Keratinocyte (primary cell): ENCODE measurements at regions not wholly inside any gene's neighbourhood (a gene's known extent, or its start where the extent isn't known, plus 50 kb on each side); places are given as distances from the start of the nearest gene placed in this dataset.

ENCODE experiments used
- DNase-seq: peaks from one replicate; pipeline ENCODE4 v3.0.0-alpha.2; 2011; ENCODE audit warnings: low read depth, missing footprints, low spot score
- FAIRE-seq: peaks from 2 replicates; lab custom pipeline; 2011; peaks lifted over from hg19 to GRCh38; lab: Jason Lieb, UNC
- H2AFZ ChIP-seq: 2 replicates; pipeline ENCODE4 v1.6.0; 2012; ENCODE audit warnings: low read length, control low read depth, inconsistent platforms; ENCODE audit not compliant: control insufficient read depth
- H3K27ac ChIP-seq: 2 replicates; pipeline ENCODE4 v1.5.1; 2011; ENCODE audit warnings: low read length; ENCODE audit not compliant: control insufficient read depth, insufficient read depth
- H3K27me3 ChIP-seq: 3 replicates; pipeline ENCODE4 v1.6.0; 2011; ENCODE audit warnings: low read length; ENCODE audit not compliant: control insufficient read depth, insufficient read depth; ENCODE audit errors: extremely low read depth
- H3K36me3 ChIP-seq, 2 experiments: 2 replicates in 1 of 2; 3 replicates in 1 of 2; pipeline ENCODE4 v1.5.1; 2011; ENCODE audit warnings: low read length in 2 of 2, mild to moderate bottlenecking in 1 of 2; ENCODE audit not compliant: control insufficient read depth in 2 of 2, insufficient read depth in 2 of 2; ENCODE audit errors: extremely low read depth in 1 of 2
- H3K4me1 ChIP-seq: 3 replicates; pipeline ENCODE4 v1.5.1; 2011; ENCODE audit warnings: low read length; ENCODE audit not compliant: control insufficient read depth, insufficient read depth; ENCODE audit errors: extremely low read depth
- H3K4me2 ChIP-seq: 3 replicates; pipeline ENCODE4 v1.6.0; 2011; ENCODE audit warnings: low read depth, low read length; ENCODE audit not compliant: control insufficient read depth, insufficient read depth; ENCODE audit errors: extremely low read depth
- H3K4me3 ChIP-seq, 3 experiments: fragments of 200-600 bp in 1 of 3; sonication (generic) in 1 of 3; 2 replicates in 2 of 3; 3 replicates in 1 of 3; pipeline ENCODE4 v1.5.1; 2011 to 2016; ENCODE audit warnings: low read length in 3 of 3, mild to moderate bottlenecking in 3 of 3, control low read depth in 2 of 3, inconsistent platforms in 1 of 3, low read depth in 1 of 3, mixed read lengths in 1 of 3, mixed run types in 1 of 3, moderate library complexity in 1 of 3; ENCODE audit not compliant: control insufficient read depth in 2 of 3, insufficient read depth in 2 of 3; ENCODE audit errors: extremely low read depth in 1 of 3
- H3K79me2 ChIP-seq: 2 replicates; pipeline ENCODE4 v1.6.0; 2012; ENCODE audit warnings: low read length; ENCODE audit not compliant: control insufficient read depth, insufficient read depth
- H3K9ac ChIP-seq: 3 replicates; pipeline ENCODE4 v1.6.0; 2011; ENCODE audit warnings: low read length; ENCODE audit not compliant: control insufficient read depth, insufficient read depth; ENCODE audit errors: extremely low read depth
- H3K9me1 ChIP-seq: 3 replicates; pipeline ENCODE4 v1.6.0; 2011; ENCODE audit warnings: low read length; ENCODE audit not compliant: control insufficient read depth, insufficient read depth; ENCODE audit errors: extremely low read depth
- H3K9me3 ChIP-seq: 2 replicates; pipeline ENCODE4 v1.5.1; 2012; ENCODE audit warnings: low read depth, low read length; ENCODE audit not compliant: control insufficient read depth
- H4K20me1 ChIP-seq: 3 replicates; pipeline ENCODE4 v1.6.0; 2011; ENCODE audit warnings: low read length; ENCODE audit not compliant: control insufficient read depth, insufficient read depth; ENCODE audit errors: extremely low read depth
- EZH2 ChIP-seq: IDR thresholded peaks from one replicate; pipeline ENCODE4 v1.6.1; 2012; ENCODE audit warnings: inconsistent platforms, mild to moderate bottlenecking, low read length, moderate library complexity
- dilution Hi-C: fragments of 300-500 bp; cut with MboI; formaldehyde crosslinking; loops from one replicate; pipeline ENCODE4 v1.7.0; 2020; ENCODE audit warnings: low sequenced_read_pairs; ENCODE audit not compliant: extremely low pct_ligation_motif_present
- TF ChIP-seq, protein P1 (sequence below), 3 experiments: IDR thresholded peaks in 1 of 3; conservative IDR thresholded peaks in 1 of 3; optimal IDR thresholded peaks in 1 of 3; 2 replicates in 2 of 3; 3 replicates in 1 of 3; pipeline versions ENCODE3 to v1.5.1; 2011; ENCODE audit warnings: low read length in 3 of 3, mild to moderate bottlenecking in 3 of 3, moderate library complexity in 2 of 3, control low read depth in 1 of 3, inconsistent platforms in 1 of 3; ENCODE audit not compliant: insufficient read depth in 2 of 3; ENCODE audit errors: extremely low read depth in 1 of 3

DNA sequence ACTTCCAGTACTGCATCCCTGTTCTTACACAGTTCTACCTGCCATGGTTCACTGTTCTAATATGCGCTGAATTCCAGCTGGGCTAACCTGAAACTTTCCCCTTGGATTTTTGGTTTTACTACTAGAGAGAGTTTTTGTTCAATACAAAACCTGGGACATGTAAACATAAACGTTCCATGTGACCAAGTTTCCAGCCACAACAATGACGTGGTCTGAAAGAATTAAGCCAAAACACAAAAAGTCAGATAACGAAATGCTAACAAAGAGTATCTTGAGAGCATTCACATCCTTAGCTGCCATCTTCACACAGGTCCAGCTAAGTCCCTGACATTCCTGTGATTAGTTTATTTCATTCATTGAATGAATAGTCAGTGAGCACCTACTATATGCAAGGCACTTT, 467.0 kb upstream of the PKDCC start:
- TF ChIP-seq, protein P1, sequence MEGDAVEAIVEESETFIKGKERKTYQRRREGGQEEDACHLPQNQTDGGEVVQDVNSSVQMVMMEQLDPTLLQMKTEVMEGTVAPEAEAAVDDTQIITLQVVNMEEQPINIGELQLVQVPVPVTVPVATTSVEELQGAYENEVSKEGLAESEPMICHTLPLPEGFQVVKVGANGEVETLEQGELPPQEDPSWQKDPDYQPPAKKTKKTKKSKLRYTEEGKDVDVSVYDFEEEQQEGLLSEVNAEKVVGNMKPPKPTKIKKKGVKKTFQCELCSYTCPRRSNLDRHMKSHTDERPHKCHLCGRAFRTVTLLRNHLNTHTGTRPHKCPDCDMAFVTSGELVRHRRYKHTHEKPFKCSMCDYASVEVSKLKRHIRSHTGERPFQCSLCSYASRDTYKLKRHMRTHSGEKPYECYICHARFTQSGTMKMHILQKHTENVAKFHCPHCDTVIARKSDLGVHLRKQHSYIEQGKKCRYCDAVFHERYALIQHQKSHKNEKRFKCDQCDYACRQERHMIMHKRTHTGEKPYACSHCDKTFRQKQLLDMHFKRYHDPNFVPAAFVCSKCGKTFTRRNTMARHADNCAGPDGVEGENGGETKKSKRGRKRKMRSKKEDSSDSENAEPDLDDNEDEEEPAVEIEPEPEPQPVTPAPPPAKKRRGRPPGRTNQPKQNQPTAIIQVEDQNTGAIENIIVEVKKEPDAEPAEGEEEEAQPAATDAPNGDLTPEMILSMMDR (optimal IDR thresholded peaks at IDR 0.05 in 1 of 3, IDR thresholded peaks at IDR 0.05 in 1 of 3, conservative IDR thresholded peaks at IDR 0.05 in 1 of 3; ENCODE audit: extremely low read depth in 1 of 3, insufficient read depth in 2 of 3, low read length in 3 of 3), result no peak
- TF ChIP-seq EZH2, result no peak

DNA sequence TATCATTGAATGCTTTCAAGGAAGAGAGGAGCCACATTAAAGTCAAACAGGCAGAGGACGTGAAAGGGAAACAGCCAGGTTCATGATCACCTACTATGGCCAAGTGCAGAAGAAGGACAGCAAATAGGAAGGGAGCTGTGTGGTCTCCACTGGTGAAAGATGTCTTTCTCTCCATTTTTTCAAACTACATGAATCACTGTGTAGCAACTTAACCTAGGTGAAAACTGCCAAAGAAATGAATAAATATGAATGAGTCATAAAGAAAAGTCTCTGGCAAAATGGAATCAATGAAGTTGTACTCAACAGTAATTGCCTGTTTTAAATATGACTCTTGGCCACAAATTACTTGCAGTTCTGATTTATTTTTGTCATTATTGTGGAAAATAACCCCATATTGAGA, 452.6 kb upstream of the PKDCC start:
- H3K79me2 ChIP-seq, result no peaks in the 10 kb centered on the region
- no peak overlapping the region for H3K4me2 ChIP-seq
- no peak overlapping the region for H2AFZ ChIP-seq
- H3K27ac ChIP-seq, result no peak overlapping the region
- H3K9me3 ChIP-seq, result no peaks in the 10 kb centered on the region
- dilution Hi-C loops, result no loop called here
- H3K36me3 ChIP-seq, result no peaks in the 10 kb centered on the region
- no peaks in the 10 kb centered on the region for H3K4me1 ChIP-seq
- no peak overlapping the region for H3K9ac ChIP-seq
- no peaks in the 10 kb centered on the region for H4K20me1 ChIP-seq
- no peak overlapping the region for H3K4me3 ChIP-seq
- no peak for TF ChIP-seq EZH2
- TF ChIP-seq, protein P1 (optimal IDR thresholded peaks at IDR 0.05 in 1 of 3, IDR thresholded peaks at IDR 0.05 in 1 of 3, conservative IDR thresholded peaks at IDR 0.05 in 1 of 3; ENCODE audit: extremely low read depth in 1 of 3, insufficient read depth in 2 of 3, low read length in 3 of 3), result no peak
- H3K27me3 ChIP-seq, result no peaks in the 10 kb centered on the region
- FAIRE-seq (no peak), DNase-seq (no peak)
- H3K9me1 ChIP-seq, result no peaks in the 10 kb centered on the region

More for the DNA sequence above, 467.0 kb upstream of the PKDCC start:
- Histone ChIP-seq H3K4me2 (no peak overlapping the region), H3K4me3 (no peak overlapping the region), H3K79me2 (no peaks in the 10 kb centered on the region), H3K27ac (no peak overlapping the region), H3K36me3 (no peaks in the 10 kb centered on the region), H4K20me1 (no peaks in the 10 kb centered on the region), H3K9me1 (no peaks in the 10 kb centered on the region), H3K9me3 (no peaks in the 10 kb centered on the region), H2AFZ (no peak overlapping the region), H3K9ac (no peak overlapping the region), H3K27me3 (no peaks in the 10 kb centered on the region), H3K4me1 (no peaks in the 10 kb centered on the region)
- dilution Hi-C loops, result no loop called here
- no peak for FAIRE-seq
- DNase-seq, result no peak
